A673 (cell line): ENCODE measurements at regions not wholly inside any gene's neighbourhood (a gene's known extent, or its start where the extent isn't known, plus 50 kb on each side); places are given as distances from the start of the nearest gene placed in this dataset.

Source experiments
- CTCF ChIP-seq: fragments of 300-800, 200-600 bp; sonication (generic); conservative IDR thresholded peaks from 2 replicates; pipeline ENCODE4 v1.5.1; 2017; ENCODE audit warnings: low read depth, mild to moderate bottlenecking, antibody characterized with exemption, low read length, moderate library complexity, mixed read lengths
- EZH2 ChIP-seq: fragments of 200-600 bp; sonication (generic); IDR thresholded peaks from 2 replicates; pipeline ENCODE4 v1.6.1; 2017; ENCODE audit warnings: borderline replicate concordance, low read depth, mild to moderate bottlenecking, mixed read lengths, antibody characterized with exemption, low read length; ENCODE audit not compliant: poor library complexity, severe bottlenecking

- TF ChIP-seq CTCF (no peak), EZH2 (no peak)
These were observed 246.9 kb upstream of the PARD3B start for GRCh38 chr2:204298404-204298803.
